HEK293 (cell line): ENCODE measurements at regions not wholly inside any gene's neighbourhood (a gene's known extent, or its start where the extent isn't known, plus 50 kb on each side); places are given as distances from the start of the nearest gene placed in this dataset.

Experiments used
- CTCF ChIP-seq: fragments of 450-650 bp; formaldehyde crosslinking; IDR thresholded peaks from 2 replicates; pipeline ENCODE4 v1.5.1; 2016; ENCODE audit warnings: missing biosample characterization, missing genetic modification characterization
- GLI2 ChIP-seq: fragments of 450-650 bp; formaldehyde crosslinking; IDR thresholded peaks from 2 replicates; pipeline ENCODE4; 2017; ENCODE audit warnings: missing biosample characterization, missing genetic modification characterization, low read depth, borderline replicate concordance
- GLI4 ChIP-seq: fragments of 450-650 bp; formaldehyde crosslinking; IDR thresholded peaks from 2 replicates; pipeline ENCODE4 v1.5.1; 2016; ENCODE audit warnings: missing biosample characterization, missing genetic modification characterization
- PRDM1 ChIP-seq: fragments of 450-650 bp; formaldehyde crosslinking; IDR thresholded peaks from 2 replicates; pipeline ENCODE4; 2016; ENCODE audit warnings: missing biosample characterization, missing genetic modification characterization
- SP3 ChIP-seq: fragments of 450-650 bp; formaldehyde crosslinking; IDR thresholded peaks from 2 replicates; pipeline ENCODE4 v1.5.1; 2016; ENCODE audit warnings: missing biosample characterization, missing genetic modification characterization
- ZNF211 ChIP-seq: fragments of 450-650 bp; formaldehyde crosslinking; IDR thresholded peaks from 2 replicates; pipeline ENCODE4 v1.5.1; 2016; ENCODE audit warnings: low read depth, missing biosample characterization, missing genetic modification characterization
- ZNF426 ChIP-seq: fragments of 450-650 bp; formaldehyde crosslinking; IDR thresholded peaks from 2 replicates; pipeline ENCODE4 v1.5.1; 2017; ENCODE audit warnings: missing biosample characterization, missing genetic modification characterization, mild to moderate bottlenecking, inconsistent platforms, moderate library complexity
- ZNF433 ChIP-seq: fragments of 450-650 bp; formaldehyde crosslinking; IDR thresholded peaks from 2 replicates; pipeline ENCODE4 v1.5.1; 2016; ENCODE audit warnings: missing biosample characterization, missing genetic modification characterization, low read depth
- ZNF48 ChIP-seq: fragments of 450-650 bp; formaldehyde crosslinking; IDR thresholded peaks from 2 replicates; pipeline ENCODE4 v1.5.1; 2016; ENCODE audit warnings: missing biosample characterization, missing genetic modification characterization
- ZNF580 ChIP-seq: fragments of 450-650 bp; formaldehyde crosslinking; IDR thresholded peaks from 2 replicates; pipeline ENCODE4 v1.5.1; 2016; ENCODE audit warnings: missing biosample characterization, missing genetic modification characterization
- ZNF843 ChIP-seq: fragments of 450-650 bp; formaldehyde crosslinking; IDR thresholded peaks from 2 replicates; pipeline ENCODE4 v1.5.1; 2016; ENCODE audit warnings: missing biosample characterization, missing genetic modification characterization
- ZSCAN5A ChIP-seq: fragments of 450-650 bp; formaldehyde crosslinking; IDR thresholded peaks from 2 replicates; pipeline ENCODE4 v1.5.1; 2016; ENCODE audit warnings: missing biosample characterization, missing genetic modification characterization

DNA sequence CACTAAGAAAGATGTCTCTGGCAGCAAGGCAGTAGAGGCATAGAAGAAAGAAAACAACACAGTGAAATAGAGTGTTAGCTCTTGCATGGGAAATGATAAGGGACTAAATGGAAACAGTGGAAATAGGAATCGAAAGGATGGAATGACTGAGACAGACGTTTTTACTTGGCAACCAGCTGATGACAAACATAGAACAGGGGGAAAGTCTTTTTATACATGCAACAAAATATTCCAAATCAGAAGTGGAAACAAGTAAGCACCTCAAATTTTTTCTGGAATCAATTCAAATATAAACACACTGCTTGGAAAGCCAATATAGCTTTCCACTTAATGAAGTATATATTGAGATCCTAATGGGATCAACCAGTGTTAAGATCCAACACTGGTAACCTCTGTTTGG is 110.2 kb downstream of the MZT1 start:
- TF ChIP-seq CTCF (tag by site-specific recombination) (no peak), ZNF48 (tag by site-specific recombination) (no peak), PRDM1 (tag by site-specific recombination) (no peak), ZNF433 (tag by site-specific recombination) (no peak), GLI4 (tag by site-specific recombination) (no peak), ZNF580 (no peak), GLI2 (no peak), ZNF211 (tag by site-specific recombination) (no peak), ZSCAN5A (tag by site-specific recombination) (no peak), SP3 (tag by site-specific recombination) (no peak), ZNF843 (tag by site-specific recombination) (no peak), ZNF426 (no peak)
